Activated CD4-positive, alpha-beta T cell treated with anti-CD3 and anti-CD28 coated beads for 48 hours (primary cell): ENCODE measurements at regions not wholly inside any gene's neighbourhood (a gene's known extent, or its start where the extent isn't known, plus 50 kb on each side); places are given as distances from the start of the nearest gene placed in this dataset.
"Not testable (repeated sequence)": the region's sequence is repeated elsewhere in the genome, so short reads cannot be mapped to it uniquely, and the experiment has no call there.

Experiments
- DNase-seq: peaks from one replicate; pipeline ENCODE4 v3.0.0-alpha.2; 2020

DNA sequence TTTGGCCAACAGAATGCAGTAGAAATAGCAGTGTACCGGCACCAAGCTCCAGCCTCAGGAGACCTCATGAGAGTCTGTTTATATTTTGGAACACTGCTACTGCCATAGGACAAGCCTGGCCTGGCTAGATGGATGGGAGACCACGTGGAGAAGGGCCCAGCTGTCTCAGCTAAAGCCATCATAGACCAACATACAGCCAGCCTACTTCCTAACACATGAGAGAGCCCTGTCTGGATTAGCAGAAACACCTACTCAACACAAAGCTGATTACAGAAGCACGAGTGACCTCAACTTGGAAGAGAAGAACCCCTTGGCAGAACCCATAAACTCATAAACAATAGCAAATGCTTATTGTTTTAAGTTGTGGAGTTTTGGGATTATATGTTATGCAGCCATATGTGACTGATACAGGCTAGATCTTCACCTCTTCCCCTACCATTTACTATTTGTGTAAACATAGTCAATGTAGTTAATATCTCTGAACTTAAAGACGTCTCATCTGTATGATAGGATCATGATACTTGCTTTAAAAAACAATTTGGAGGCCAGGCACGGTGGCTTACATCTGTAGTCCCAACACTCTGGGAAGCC lies 199.4 kb upstream of the ZNF217 start:
- DNase-seq: no peak

DNA sequence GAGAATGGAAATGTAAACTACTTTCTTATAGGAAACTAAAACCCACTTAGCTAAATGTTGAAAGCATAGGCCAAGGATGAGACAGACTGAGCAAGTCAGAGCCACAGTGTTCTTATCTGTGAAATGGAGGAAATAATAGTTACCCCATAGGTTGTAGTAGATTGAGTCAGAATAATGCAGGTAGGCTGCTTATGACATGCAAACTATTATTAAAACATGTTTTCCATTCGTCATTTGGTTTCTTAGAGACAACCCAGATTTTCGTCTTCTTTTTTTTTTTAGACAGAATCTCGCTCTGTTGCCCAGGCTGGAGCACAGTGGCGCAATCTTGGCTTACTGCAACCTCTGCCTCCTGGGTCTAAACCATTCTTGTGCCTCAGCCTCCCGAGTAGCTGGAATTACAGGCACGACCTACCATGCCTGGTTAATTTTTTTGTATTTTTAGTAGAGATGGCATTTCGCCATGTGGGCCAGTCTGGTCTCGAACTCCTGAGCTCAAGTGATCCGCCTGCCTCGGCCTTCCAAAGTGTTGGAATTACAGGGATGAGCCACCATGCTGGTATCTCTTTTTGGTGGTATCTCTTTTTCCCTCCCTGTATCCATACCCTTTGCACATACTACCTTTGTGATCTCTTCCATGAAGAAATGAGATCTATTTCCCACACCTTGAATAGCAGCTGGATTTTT lies 196.5 kb upstream of the ZNF217 start:
- no peak for DNase-seq

DNA sequence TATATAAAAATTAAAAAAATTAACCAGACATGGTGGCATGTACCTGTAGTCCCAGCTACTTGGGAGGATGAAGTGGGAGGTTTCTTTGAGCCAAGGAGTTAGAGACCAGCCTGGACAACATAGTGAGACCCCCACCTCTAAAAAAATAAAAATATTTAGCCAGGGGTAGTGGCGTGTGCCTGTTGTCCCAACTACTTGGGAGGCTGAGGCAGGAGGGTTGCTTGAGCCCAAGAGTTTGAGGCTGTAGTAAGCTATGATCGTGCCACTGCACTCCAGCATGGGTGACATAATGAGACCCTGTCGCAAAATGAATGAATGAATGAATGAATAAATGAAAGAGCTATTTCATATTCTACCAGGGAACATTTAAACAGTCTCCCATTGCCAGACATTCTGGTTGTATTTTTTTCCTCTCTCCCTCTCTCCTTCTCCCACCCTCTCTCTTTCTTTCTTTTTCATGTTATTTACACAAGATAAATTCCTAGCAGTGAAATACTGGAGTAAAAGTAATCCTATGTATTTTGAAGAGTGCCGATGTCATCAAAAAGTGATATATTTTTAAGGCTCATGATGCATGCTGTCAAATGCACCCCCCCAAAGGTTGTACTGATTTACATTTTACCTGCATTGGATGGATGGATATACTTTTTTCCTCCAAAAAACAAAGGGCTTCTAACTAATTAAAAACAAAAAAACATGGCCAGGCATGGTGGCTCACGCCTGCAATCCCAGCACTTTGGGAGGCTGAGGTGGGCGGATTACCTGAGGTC lies 194.8 kb upstream of the ZNF217 start:
- no peak for DNase-seq

DNA sequence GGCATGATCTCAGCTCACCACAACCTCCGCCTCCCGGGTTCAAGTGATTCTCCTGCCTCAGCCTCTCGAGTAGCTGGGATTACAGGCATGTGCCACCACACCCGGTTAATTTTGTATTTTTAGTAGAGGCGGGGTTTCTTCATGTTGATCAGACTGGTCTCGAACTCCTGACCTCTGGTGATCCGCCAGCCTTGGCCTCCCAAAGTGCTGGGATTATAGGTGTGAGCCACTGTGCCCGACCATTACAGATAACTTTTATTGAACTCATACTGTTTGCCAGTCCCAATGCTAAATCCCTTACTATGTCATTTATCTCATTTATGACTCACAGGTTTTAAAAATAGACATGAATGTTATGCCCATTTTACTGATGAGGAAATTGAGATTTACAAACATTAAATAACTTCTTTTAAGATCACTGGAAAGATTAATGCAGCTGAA lies 193.9 kb upstream of the ZNF217 start:
- not testable (repeated sequence) for DNase-seq

DNA sequence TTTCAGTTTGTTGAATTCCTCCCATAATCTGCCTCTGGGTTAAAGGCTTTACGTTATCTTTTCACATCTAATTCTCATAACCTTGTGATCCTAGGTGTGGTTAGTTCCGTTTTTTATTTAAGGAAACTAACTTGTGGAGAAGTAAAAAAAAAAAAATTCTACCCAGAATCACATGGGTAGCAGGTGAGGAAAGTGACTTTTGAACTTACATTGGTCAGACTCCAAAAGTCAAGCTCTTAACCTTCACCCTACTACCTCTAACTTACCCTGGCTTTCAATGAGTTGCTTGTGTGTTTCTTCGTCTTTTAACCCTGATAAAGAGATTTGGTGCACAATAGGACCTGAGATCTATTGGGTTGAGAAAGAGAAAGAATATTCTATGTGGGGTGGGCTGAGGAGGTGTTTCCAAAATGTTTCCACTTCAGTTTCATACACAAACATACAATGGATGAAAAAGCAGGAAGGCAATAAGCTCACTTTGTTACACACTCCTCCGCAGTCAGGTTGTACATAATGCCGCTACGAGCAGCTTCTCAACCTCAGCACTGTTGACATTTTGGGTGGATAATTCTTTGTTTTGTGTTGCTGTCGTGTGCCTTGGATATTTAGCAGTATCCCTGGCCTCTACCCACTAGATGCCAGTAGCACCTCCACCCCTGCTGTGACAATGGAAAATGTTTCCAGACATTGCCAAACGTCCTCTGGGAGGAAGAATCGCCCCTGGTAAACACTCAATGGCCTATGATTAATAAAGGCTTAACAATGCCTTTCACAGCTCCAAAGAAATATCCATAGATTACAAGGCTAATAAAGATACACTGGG lies 193.0 kb upstream of the ZNF217 start:
- DNase-seq: no peak

DNA sequence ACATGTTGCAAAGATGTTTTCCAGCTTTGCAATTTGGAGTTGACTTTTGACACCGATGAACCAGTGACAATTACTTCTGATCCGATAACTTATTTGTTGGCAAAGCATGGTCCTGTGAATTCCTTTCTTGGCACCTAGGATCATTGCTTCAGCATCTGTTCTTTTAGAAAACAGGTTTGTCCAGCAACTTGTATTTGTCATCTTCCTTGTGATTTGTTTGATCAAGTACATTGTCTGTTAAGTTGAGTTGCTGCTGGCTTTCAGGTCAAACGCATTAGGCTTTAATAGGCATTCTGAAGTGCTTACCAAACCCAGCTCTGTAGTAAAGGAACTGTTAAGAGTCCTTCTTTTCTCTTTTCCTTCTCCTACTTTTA lies 192.4 kb upstream of the ZNF217 start:
- DNase-seq: no peak

DNA sequence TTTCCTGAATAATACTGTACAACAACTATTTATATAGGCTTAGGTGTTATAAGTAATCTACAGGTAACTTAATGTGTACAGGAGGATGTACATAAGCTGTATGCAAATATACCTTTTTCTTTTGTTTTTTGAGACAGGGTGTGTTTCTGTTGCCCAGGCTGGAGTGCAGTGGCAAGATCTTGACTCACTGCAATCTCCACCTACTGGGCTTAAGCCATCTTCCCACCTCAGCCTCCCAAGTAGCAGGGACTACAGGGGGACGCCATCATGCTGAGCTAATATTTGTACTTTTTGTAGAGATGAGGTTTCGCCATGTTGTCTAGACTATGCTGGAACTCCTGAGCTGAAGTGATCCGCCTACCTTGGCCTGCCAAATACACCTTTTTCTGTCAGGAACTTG lies 191.7 kb upstream of the ZNF217 start:
- no peak for DNase-seq

DNA sequence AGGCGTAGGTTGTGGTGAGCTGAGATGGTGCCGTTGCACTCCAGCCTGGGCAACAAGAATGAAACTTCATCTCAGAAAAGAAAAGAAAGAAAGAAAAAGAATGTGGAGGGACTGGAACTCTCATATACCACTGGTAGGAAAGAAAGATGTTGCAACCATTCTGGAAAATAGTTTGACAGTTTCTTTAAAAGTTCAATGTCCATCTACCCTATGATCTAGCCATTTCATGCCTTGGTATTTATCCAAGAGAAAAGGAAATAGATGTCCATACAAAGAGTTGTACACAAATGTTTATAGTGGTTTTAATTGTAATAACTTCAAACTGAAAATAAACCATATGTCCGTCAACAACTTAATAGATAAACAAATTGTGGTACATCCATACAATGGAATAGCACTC lies 190.1 kb upstream of the ZNF217 start:
- no peak for DNase-seq

DNA sequence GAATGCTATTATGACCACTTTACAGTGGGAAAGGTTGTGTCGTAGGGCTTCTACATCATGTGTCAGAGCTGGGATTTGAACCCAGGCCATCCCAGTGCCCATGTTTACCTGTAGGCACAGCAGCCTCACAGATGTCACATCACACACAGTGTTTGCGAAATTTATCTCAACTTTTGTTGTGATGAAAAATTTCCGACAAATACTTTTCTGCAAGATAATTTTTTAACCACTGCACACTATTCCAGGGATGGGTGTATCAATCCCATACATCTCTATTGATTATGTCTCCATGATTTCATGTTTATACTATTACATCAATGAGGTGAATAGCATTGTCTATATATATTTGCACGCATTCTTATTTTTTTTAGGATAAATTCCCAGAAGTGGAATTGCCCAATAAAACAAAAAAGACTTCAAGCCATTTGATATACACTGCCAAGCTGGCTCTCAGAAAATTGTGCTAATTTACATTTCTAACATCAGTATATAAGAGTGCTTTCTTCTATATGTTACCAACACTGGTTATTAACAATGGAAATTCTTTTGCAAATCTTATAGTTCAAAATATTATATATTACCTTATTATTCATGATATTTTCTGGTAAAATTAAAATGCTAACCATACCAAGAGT lies 189.1 kb upstream of the ZNF217 start:
- no peak for DNase-seq

DNA sequence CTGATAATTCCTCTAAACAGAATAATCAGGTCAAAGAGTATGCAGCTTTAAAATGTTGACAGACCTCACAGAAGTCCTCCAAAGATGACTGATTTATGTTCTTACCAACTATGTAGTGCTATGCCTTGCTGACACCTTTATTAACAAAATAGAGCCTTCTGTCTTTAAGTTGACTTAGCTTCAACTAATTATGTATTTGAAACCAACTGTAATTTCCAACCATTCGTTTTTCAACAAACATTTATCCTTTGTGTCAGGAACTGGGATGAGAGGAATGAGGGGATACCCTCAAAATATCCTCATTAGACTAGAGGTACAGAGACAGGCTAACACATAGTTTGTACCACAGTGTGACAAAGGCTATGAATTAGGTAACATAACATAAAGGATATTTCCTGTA lies 186.2 kb upstream of the ZNF217 start:
- no peak for DNase-seq

DNA sequence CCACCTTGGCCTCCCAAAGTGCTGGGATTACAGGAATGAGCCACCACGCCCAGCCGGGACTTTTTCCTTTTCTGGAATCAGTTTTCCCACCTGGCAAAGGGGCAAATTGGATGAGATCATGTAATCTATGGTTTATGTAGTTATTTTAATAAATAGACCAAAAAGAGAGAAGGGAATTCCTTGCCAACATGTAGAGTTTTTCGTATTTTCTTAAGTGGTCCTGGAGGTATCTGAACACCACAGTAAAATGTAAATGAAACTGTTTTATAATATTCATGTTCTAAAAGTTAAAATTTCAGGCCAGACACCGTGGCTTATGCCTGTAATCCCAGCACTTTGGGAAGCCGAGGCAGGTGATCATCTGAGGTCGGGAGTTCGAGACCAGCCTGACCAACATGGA lies 185.1 kb upstream of the ZNF217 start:
- DNase-seq: no peak

DNA sequence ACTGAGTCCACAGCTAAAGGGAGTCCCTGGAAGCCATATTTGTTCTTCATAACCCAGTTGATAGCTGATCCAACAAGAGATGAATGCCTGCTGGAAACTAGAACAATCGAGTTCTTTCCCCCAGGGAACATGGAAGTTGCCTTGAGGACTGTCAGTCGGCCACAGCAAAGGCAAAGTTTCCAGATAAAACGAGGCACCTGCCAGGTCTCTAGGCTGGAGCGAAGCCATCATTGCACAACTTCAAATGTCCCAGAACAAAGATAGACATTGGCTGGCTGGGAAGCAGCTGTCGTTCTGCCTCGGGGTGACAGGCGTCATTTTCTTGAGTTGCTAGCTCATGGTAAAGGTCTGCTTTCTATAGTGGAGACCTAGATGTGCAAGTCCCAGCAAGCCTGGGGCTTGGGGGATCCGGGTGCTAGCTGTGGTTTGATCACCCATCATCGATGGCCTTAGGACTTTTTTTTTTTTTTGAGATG lies 184.4 kb upstream of the ZNF217 start:
- DNase-seq: no peak

DNA sequence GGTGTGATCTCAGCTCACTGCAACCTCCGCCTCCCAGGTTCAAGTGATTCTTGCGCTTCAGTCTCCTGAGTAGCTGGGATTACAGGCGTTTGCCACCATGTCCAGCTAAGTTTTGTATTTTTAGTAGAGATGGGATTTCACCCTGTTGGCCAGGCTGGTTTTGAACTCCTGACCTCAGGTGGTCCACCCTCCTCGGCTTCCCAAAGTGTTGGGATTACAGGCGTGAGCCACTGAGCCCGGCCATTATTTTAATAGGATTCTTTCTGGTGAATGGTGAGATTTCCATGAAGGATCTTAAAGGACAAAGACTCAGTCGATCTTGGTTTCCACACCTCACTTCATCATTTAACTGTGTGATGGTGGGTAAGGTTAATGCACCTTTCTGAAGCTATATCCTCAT lies 183.8 kb upstream of the ZNF217 start:
- not testable (repeated sequence) for DNase-seq

DNA sequence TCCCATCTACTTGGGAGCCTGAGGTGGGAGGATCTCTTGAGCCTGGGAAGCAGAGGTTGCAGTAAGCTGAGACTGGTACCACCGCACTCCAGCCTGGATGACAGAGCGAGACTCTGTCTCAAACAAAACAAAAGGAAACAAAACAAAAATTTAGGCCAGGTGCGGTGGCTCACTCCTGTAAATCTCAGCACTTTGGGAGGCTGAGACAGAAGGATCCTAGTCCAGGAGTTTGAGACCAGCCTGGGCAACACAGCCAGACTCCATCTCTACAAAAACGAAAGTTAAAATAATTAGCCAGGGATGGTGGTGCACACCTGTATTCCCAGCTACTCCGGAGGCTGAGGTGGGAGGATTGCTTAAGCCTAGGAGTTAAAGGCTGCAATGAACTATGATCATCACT lies 183.2 kb upstream of the ZNF217 start:
- no peak for DNase-seq

DNA sequence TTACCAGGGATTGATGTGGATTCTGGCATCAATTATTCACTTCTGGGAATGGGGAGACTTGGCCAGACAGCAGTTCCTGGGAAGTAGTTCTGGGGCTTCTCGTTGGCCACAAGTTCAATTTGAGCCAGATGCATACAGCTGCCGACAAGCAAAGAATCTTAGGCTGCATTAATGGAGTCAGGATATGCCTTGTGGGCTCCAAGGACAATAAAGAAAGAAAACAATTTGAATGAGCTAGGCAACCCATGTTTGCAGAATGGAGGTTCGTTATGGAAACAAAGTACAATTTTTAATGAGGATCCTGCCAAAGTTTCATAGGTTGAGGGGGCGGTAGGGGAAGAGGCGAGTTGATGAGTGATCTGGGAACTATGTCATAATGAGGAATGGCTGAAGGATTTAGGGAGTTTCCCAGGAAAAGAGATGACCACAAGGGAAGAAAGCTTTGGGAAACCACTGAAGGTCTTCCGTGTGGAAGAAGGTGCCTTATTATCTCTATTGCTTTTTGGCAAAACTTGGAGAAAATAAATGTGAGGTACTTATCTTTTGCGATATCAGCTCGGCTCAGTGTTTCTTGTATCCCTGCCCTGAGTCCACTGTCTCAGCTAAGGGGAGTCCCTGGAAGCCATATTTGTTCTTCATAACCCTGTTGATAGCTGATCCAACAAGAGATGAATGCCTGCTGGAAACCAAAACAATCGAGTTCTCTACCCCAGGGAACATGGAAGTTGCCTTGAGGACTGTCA lies 181.0 kb upstream of the ZNF217 start:
- no peak for DNase-seq

DNA sequence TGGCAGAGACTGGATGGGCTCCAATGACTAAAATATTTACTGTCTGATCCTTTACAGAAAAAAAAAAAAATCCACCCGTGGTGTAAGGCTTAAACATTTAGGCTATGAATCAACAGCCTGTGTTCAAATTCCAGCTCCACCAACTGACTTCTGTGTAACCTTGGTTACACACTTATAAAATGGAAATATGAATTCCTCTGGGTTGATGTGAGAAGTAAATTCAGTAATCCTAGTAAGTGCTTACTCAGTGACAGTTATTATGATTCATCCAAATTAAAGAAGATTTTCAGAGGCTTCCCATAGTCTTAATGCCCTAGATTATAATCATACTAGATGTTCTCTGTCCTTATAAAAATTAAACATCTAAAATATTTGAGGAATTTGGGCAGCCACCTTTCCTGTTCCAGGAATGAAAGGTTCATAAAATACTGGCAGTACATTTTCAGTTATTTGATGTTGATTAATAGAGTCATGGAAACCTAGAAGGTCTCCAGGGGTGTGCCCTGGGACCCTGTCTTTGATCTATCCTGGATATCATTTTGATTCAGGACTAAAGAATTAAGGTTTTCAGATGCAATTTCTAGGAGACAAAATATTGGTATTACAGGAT lies 180.3 kb upstream of the ZNF217 start:
- DNase-seq: no peak

DNA sequence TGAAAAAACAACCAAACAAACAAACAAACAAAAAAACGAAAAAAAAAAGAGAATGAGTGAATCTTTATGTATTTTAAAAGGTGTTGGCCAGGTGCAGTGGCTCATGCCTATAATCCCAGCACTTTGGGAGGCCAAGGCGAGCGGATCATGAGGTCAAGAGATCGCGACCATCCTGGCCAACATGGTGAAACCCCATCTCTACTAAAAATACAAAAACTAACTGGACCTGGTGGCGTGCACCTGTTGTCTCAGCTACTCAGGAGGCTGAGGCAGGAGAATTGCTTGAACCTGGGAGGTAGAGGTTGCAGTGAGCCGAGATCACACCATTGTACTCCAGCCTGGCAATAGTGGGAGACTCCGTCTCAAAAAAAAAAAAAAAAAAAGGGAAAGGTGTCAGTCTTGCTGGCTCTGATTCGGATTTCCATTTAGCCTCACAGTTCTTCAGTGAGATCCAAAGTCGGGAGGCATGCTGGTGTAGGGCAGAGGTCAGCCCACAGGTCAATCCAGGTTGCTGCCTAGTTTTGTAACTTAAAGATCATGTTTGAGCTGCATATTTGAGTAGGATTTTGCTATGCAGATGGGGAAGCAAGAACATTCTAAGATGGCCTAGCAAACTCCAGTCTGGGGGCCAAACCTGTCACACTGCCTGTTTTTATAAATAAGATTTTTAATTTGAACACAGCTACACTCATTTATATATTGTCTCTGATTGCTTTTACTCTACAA lies 179.6 kb upstream of the ZNF217 start:
- not testable (repeated sequence) for DNase-seq

DNA sequence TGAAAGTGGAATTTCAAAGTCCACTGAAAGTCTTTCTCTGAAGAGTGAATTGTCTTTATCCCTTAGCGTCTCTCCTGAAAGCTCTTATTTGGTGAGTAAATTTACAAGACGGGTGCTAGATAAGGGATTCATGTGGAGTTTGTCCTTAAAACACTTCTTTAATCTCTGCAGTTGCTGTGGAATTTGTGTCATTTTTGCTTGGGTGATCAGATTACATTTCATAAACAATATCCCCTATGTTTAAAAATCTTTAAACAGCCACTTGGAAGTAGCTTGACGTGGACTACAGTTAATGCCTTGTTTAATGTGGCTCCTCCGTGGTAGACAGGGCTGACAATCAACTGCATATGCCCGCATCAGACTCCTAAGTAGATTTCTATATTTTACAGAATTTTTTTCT lies 175.4 kb upstream of the ZNF217 start:
- no peak for DNase-seq

DNA sequence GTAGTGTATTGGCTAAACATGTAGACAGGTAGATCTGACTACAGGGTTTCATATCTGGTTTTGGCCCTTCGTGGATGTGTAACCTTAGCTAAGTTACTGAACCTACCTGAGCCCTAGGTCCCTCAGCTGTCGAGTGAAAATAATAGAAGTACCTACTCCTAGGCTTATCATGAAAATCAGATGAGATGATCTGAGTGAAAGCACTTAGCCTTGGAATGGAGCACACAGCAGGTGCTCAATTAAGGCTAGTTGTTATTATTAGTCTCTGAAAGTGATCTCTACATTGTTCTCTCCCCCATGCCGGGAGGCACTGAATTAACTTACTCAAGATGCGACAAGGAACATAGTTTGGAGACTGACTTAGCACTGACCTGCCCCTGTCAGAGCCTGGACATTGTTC lies 174.7 kb upstream of the ZNF217 start:
- DNase-seq: no peak

DNA sequence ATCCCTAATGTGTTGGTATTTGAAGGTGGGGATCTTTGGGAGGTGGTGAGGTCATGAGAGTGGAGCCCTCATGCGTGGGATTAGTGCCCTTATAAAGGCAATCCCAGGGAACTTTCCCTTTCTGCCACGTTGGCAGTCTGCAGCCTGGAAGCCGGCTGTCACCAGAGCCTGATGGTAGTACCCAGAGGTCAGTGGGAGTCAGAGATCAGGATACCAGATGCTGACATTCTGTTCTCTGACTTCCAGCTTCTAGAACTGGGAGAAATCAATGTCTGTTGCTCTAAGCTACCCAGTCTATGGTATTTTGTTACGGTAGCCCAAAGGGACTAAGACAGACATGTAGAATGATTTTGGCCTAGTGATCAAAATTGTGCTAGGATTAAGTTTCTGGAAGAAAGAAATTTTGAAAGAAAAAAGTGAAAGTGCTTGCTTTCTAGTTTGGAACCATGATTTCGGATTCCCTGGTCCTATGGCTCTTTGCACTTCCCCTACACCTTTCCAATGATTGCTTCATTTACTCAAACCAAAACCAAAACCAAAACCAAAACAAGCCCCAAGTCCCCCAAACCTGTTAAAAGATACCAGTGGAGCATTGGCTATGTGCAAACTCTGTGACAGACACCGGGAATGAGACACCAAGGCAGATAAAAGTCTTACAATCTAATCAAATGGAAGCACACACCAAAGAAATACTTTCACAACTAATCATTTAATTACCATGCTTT lies 173.7 kb upstream of the ZNF217 start:
- no peak for DNase-seq
